AG20443 (cell line): ENCODE measurements at regions not wholly inside any gene's neighbourhood (a gene's known extent, or its start where the extent isn't known, plus 50 kb on each side); places are given as distances from the start of the nearest gene placed in this dataset.

ENCODE experiments used
- DNase-seq: peaks from one replicate; pipeline ENCODE4 v3.0.0; 2012; ENCODE audit warnings: low spot score, mixed read lengths

DNA sequence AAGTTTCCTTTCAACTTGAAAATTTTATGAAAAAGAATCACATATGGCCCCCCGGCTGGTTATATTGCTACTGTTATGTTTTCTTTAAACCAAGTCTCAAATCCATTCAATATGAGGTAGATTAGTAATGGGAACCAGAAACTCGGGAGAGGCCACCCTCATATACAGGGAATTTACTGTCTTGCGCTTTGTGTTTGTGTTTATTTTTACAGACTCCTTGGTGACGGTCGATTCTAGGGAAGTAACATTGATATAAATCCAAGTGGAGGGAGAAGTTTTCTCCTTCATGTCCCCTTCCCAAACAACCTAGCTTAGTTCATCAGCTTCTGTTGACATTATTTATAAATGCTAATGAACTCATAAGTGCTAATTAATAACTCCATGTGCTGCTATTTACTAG lies 163.5 kb upstream of the LMO4 start:
- DNase-seq: no peak

GRCh38 chr1:87167157-87167789 lies 161.4 kb upstream of the LMO4 start:
- no peak for DNase-seq

DNA sequence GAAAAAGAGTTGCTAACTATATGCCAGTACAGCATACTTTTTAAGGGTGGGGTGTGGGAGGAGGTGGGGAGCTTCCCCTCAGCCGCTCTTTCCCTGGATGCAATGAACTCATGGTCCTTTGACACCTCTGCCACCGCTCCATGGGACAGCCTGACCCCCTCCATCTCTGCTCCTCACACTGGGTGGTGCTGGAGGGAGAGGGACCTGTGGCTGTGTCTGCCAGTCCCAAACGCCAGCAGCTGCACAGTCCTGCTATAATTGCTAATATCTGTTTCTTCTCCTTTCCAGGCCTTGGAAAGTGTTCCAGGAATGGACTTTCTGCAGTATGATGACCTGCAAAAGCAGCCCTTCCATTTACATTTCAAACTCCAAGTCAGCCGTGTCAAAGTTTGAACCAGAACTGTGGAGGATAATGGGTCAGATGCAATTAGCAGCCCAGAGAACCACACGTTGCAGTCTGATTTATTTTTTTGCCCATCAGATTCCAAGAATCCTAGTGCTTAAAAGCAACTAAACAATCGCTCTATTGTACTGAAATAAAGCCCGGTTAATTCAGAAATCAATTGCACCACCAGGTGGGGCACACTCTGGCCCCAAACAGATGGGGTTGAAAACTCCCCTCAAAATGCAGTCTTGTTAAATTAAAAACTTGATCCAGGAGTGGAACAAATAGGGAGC lies 160.7 kb upstream of the LMO4 start:
- DNase-seq: no peak

DNA sequence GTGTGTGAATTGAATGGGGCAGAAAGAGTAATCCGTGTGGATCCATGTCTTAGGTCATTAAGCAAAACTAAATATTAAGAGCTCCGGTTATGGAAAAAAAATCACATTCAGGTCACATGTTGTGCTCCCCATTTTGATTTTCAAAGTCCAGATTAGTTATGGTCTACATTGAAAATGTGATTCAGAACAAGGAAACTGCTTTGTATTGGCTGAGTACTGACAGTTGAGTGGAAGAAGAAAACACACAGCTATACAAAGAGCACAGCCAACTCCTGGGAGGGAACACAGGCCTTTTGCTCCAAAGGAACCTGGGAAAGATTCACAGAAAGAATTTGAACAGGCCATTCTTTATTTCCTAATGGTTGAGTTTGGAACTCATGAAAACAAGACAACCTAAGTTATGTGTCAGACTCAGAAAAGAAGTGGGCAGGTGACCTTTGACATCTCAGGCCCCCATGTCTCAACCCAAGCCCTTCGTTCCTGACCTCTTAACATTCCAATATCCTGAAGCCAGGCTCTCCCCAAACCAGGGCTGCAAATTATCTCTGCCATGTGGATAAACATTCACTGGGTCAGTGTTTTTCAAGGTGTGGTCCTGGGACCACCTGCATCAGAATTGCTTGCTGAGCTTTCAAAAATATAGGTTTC lies 159.3 kb upstream of the LMO4 start:
- no peak for DNase-seq

DNA sequence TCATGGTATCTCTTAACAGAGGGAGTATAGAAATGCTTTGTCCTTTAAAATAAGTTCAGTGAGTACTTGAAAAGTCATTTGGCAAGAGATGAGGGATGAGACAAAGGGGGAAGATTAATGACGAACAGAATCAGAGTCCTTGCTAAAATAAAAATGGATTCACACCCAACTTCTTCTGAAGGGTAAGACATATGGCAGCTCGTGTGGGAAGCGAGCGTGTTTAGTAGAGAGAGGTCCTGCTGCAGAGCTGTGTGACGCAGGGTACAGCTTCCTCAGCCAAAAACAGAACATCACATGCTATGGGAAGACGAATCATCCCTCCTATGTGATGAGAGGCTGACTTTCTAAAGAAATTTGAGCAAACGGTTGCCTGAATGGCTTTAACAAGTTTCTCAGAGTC lies 158.5 kb upstream of the LMO4 start:
- no peak for DNase-seq

DNA sequence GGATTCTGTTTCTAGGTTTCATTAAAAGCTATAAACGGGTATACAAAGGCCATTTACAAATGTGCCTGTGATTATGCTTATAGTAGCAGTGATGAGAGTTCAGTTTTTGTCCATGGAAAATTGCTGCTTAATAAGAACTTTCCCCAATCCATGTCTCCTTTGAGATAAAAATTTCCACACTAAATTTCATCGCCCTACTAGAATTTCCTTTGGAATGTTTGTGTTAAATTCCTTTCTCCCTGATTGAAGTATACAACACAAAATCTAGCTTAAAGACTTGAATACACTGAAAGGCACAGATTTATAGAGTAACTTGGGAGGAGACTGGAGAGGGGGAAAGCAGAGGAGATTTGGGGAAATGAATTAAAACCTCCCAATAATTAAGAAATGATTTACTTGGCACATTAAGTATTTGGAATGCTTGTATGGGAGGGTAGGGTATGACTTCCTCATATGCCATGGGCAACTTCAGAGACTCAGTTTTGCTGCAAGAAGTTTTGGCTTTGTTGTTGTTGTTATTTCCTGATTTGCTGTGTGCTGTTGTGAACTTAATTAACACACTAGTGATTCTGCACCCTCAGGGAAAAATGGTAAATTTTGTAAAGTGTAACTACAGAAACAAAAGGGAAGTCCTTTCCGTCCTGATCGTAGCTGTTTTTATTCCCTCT lies 157.6 kb upstream of the LMO4 start:
- DNase-seq: no peak

GRCh38 chr1:87173231-87173630 lies 155.4 kb upstream of the LMO4 start:
- no peak for DNase-seq

DNA sequence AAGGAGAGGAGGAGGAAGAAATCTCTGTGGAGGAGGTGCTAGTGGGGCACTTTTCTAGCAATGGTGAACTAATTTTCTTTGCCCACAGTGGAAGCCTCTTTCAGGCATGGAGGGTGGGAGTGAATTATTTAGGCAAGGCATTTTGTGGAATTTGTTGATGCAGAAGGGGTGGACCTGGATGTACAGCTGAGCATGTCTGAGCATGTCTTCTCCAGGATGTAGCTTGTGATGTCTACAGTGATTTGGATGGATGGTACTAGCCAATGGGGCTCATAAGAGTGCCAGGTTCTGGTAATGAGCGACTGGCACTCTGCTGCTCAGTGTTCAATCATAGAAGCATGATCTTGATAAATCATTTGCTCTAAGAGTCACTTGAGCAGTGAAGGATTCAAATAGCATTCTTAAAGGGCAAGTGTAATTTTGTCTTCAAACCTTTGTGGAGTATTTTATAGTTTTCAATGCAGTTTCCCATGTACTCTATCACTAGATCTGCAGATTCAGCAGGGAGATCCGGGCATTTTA lies 153.9 kb upstream of the LMO4 start:
- DNase-seq: no peak

- DNase-seq: no peak
Observed at GRCh38 chr1:87176087-87176486, 152.6 kb upstream of the LMO4 start.

- DNase-seq: no peak
Observed at GRCh38 chr1:87176514-87176913, 152.2 kb upstream of the LMO4 start.

- no peak for DNase-seq
Observed at GRCh38 chr1:87178441-87178840, 150.2 kb upstream of the LMO4 start.

DNA sequence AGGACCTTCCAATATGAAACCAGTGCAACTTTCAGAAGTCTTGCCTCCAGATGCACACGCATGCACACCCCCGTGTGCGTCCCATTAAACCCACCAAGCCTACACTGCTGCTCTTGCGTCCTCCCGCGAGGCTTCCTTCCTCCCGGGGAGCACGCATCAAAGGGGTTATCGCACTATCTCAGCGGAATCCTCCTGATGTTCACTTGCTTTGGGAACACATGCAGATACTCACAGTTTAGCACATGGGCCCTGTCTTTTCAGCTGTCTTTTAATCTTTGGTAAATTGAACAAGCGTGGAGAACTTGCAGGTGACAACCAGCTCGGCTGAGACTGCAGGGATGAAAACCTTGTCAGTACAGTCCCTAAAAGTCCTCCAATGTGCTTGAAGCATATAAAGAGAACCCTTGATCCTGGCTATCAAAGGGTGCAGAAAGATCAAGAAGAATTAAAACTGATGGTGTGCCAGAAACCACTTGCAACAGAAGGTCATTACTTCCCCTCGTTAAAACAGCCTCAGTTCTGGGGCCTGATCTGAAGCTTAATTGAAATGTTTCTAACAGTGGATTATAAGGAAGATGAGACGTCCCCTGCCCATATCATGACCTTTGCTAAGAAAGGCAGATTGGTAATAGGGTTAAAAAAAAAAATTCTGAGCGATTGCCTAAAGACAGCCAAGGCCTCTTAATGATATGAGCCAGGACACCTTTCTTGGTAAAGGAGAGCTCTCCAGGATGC lies 149.4 kb upstream of the LMO4 start:
- DNase-seq: no peak

DNA sequence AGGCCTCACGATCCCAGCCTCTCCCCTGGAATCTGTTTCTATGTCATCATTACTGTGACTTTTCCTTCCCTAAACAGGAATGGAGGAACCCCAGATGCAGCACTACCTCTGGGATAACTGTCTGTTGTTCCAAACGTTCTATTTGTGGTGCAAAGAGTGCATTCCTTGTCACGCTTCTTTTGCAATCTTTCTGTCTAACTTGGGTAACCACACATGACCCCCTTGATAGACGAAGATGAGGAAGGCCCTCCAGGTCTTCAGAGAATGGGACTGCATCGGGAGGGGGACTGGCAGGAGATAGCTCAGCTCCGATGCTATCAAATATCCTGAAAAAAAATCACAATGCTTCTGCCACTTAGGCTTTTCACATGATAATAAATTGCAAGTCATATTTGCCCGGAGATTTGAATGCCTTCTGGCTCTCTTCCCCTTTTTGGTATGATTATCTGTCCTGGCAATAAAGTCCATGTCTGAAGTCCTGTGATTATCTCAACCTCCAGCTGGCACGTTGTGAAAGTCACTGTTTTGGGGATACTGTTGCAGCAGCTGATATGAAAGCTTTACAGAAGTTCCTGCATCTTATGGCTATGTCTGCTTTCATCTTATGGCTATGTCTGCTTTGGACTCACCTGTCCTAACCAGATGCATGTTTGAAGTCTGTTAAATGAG lies 148.7 kb upstream of the LMO4 start:
- DNase-seq: no peak

DNA sequence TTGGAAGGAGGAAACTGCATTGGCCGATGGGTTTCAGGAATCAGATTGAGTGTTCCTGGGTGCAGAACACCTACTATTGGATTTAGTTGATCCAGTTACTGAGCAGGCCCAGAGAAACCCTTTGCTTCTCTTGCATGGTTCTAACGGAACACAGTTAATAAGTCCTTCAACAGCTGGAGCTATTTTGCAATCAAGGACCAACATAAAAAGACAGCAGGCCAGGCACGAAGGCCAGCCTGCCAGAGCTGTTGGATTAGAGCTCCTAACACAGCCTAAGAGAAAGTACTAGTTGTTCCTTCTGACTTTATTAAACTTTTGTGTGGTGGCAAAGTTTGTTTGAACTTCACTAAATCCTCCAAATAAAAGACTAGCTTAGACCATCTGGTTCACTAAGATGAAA lies 148.0 kb upstream of the LMO4 start:
- DNase-seq: no peak

- DNase-seq: no peak
Observed at GRCh38 chr1:87182611-87183010, 146.1 kb upstream of the LMO4 start.

GRCh38 chr1:87185077-87185476 lies 143.6 kb upstream of the LMO4 start:
- DNase-seq: no peak

GRCh38 chr1:87186346-87186745 lies 142.3 kb upstream of the LMO4 start:
- DNase-seq: no peak

DNA sequence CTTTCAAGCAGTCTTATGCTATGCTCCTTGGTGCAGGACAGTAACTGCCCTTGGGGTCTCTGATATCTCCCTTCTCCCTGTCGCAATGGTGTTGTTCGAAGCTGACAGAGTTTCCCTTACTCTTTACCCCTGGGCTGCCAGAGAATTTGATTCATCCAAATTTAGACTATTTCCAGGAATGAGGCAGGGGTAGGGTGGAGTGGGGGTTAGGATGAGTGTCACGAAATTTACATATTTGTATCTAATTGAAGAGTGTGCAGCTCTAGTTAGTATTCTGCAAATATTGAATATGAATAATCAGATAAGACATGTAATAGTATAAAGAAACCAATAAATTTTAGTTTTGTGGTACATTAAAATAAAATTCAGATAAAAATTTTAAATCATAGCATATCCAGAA lies 140.0 kb upstream of the LMO4 start:
- no peak for DNase-seq

GRCh38 chr1:87190402-87190801 lies 138.3 kb upstream of the LMO4 start:
- no peak for DNase-seq

DNA sequence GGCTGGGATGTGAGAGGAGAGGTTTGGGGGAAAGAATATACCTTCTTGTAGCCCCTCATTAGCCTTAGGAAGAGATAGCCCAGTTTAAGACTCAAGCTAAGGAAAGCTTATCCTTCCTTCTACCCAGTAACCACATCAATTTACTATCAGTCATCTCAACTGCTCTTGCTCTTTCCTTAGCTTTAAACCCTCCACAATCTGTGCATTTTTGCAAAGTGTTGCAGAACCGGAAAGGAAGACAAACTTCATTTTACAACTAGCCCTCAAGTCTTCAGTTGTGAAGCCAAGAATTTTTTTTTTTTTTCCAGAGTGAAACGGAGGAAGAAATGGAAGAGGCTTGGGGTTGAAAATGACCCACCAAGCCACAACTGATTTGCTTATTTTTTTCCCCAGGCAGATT lies 137.0 kb upstream of the LMO4 start:
- DNase-seq: no peak

GRCh38 chr1:87194271-87194774 lies 134.4 kb upstream of the LMO4 start:
- DNase-seq: no peak
